ENCODE measurements at regions not wholly inside any gene's neighbourhood (a gene's known extent, or its start where the extent isn't known, plus 50 kb on each side); places are given as distances from the start of the nearest gene placed in this dataset.

- DNase-seq (ENCODE audit: low spot score) = no peak
Measured at GRCh38 chr1:38455829-38456530, 403.6 kb downstream of the RRAGC start.

DNA sequence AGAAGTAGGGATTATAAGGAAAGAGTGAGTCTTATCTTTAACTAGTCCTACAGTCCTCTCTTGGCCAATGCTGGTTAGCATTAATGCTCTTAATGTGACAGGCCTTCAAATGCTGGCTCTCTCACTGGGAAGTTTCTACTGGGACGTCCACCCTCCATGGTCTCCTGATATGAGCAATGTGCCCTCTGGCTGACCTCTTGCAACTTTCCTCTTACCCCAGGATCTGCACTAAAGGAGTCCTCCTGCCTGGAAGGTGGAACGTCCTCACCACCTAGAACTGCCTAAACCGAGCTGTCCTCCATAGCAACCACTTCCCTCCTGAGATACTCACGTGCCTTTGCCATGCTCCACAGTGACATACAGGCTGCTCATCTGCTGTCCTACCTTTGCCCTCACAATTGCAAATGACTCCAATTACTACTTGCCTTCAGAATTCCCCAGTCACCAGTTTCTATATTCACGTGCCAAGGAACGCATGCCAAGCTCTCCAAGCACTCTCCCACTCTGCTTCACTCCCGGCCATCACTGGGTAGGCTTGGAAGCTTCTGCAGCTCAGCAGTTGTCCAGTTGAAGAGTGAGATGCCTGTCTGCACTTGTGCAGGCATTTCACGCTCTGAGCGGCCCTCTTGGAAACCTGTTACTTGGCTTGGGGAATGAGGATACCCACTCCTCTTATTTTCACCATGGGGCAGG is 404.7 kb downstream of the RRAGC start:
- DNase-seq (ENCODE audit: low spot score) = no peak

- DNase-seq (ENCODE audit: low spot score) = no peak
Measured at GRCh38 chr1:38454236-38454635, 405.3 kb downstream of the RRAGC start.

GRCh38 chr1:38452246-38452645 is 405.7 kb upstream of the POU3F1 start:
- DNase-seq (ENCODE audit: low spot score) = no peak

DNA sequence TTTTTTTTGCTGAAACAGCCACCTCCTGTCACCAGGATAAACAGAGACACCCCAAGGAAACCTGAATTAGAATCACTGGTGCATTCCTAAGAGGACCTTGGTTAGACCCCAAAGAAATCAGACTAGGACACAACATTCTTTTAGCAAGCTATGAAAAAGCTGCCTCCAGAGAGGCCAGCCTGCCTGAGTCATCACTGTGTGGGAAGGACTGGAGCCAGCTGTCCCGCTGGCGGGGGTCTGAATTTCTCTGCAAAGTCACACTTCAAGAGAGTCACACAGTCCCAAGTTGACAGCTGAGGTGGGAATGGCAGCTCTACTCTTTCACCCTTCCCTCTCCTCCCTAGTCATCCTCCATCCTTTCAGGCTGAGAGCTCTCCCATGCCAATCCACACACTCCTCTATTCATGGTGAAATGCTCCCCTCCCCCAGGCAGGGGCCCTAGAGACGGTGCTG is 405.0 kb upstream of the POU3F1 start:
- no peak for DNase-seq (ENCODE audit: low spot score)

DNA sequence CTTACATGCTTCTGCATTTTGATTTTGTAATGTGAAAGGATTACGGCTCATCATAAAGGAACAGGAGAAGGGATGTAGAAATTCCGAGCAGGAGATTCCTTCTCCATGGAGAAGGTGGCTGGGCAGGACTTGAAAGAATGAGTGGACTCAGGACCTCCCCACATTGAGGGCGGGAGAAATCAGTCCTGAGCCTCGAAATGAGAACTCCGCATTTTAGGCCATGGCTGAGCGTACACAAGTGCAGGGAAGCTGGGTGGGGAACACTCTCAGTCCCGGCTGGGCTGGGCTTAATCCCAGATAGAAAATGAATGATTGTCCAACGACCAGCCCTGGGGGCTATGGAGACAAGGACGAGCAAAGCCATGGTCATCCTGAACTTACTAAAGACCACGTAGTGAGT is 402.3 kb upstream of the POU3F1 start:
- DNase-seq (ENCODE audit: low spot score) = no peak

DNA sequence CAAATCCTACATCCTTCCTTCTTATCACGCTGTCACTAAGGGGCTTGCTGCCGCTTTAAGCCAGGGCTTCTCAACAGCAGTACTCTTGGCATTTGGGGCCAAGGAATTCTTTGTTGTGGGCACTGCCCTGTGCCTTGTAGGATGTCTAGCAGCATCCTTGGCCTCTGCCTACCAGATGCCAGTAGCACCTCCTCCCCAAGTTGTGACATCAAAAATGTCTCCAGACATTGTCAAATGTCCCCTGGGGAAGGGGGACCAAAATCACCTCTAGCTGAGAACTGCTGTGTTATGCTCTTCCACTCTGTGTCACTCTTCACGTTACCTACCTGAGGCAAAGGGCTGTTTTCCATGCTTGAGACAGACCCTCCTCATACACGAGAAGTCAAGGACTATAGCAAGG is 400.3 kb upstream of the POU3F1 start:
- no peak for DNase-seq (ENCODE audit: low spot score)

DNA sequence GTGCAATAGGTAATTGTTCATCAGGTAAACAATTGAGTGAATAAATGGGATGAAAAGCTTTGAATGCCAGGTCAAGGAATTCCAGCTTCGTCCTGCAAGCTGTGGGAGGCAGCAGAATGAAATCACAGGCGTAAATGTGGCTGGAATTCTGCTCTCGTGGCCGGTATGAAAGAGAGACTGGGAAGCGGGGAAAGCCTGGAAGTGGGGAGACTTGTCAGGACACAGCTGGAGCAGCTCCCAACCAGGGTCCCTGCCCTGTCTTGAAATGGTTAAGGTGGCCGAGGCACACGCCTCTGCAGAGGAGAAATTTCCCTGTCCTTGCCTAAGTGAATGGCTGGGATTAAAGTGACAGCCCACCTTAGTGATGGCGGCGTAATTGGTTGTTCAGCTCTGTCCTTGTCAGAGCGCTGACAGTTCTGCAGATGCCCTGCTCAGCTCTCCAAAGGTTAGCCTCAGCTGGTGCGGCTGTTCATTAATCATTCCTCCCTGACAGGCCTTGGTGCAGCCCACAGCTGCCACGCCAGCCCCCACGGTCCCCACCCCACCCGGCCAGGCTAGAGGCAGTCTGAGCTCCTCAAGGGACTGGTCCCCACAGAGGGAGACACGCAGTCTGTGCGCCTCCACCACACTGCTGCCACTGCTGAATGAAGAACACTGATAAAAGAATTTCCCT is 398.3 kb upstream of the POU3F1 start:
- DNase-seq (ENCODE audit: low spot score) = no peak

GRCh38 chr1:38444311-38444710 is 397.7 kb upstream of the POU3F1 start:
- no peak for DNase-seq (ENCODE audit: low spot score)

- no peak for DNase-seq (ENCODE audit: low spot score)
Measured at GRCh38 chr1:38440402-38440801, 393.8 kb upstream of the POU3F1 start.

DNA sequence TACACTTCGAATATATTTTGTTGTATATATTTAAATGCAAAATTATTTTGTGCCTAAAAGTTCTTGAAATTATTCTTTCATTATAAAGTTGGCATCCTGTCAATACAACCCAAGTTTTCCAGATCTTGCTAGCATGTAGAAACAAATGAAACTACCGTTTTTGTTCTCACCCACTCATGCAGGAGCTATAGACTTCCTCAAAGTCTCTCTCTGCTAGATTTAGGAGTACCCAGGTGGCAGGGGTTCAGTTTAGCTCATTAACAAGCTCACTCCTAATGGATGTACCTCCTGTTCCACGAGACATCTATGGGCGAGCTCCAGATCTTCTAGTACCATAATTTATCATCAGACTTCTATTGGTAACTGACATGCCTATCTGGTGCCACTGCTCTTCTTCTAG is 390.2 kb upstream of the POU3F1 start:
- no peak for DNase-seq (ENCODE audit: low spot score)

DNA sequence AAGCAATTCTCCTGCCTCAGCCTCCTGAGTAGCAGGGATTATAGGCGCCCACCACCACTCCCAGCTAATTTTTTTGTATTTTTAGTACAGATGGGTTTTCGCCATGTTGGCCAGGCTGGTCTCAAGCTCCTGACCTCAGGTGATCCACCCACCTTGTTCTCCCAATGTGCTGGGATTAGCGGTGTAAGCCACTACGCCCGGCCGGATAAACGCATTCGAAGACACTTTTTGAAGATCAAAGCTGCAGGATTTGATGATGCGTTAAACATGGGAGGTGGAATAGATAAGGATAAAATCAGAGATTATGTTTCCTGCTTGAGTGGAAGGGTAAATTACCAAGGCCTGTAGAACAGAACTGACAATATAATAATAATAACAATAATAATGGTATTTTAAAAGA is 389.4 kb upstream of the POU3F1 start:
- no peak for DNase-seq (ENCODE audit: low spot score)

DNA sequence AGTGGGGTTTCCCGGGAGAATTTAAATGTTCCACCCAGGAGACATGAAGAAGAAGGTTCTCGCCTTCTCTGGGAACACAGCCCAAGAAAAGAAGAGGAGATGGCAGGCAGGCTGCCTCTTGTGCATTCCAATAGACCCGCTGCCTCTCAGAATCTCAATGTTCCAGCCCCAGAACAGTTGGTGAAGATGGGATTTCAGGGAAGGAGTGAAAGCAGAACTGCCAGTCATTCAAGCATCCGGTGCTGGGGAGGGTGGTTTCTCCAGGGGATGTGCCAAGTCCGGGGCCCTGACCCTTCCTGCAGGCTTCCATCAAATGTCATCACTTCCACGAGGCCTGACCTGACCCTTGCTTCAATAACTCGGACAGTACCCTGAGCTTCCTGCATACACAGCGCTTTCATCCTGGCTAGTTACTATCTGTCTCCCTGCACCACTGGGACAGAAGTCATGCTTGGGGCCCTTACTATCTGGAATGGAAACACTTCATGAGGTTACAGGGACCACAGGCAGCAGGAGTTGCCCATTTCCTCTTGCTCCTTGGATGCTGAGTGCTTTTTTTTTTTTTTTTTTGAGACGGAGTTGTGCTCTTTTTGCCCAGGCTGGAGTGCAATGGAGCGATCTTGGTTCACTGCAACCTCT is 386.6 kb upstream of the POU3F1 start:
- DNase-seq (ENCODE audit: low spot score) = no peak

- DNase-seq (ENCODE audit: low spot score) = no peak
Measured at GRCh38 chr1:38431535-38432376, 385.2 kb upstream of the POU3F1 start.

DNA sequence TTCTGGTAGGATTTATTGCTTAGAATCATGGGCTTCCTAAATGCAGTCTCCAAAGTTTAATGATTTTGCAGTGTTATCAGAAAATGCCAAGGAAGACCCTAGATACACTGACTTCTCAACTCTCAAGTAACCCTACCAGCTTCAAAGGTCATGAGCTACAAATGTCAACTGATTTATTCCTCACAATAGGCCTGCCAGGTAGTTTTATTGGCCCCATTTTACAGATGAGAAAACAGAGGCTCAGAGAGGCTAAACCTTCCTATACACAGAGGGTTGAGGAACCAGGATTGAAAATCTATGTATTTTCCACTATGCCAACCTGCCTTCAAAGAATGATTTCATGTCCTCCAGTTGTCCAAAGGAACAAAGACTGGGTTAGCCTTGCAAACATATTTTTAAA is 384.4 kb upstream of the POU3F1 start:
- no peak for DNase-seq (ENCODE audit: low spot score)

GRCh38 chr1:38424677-38425076 is 378.1 kb upstream of the POU3F1 start:
- DNase-seq (ENCODE audit: low spot score) = no peak

GRCh38 chr1:38420666-38421065 is 374.1 kb upstream of the POU3F1 start:
- DNase-seq (ENCODE audit: low spot score) = no peak

DNA sequence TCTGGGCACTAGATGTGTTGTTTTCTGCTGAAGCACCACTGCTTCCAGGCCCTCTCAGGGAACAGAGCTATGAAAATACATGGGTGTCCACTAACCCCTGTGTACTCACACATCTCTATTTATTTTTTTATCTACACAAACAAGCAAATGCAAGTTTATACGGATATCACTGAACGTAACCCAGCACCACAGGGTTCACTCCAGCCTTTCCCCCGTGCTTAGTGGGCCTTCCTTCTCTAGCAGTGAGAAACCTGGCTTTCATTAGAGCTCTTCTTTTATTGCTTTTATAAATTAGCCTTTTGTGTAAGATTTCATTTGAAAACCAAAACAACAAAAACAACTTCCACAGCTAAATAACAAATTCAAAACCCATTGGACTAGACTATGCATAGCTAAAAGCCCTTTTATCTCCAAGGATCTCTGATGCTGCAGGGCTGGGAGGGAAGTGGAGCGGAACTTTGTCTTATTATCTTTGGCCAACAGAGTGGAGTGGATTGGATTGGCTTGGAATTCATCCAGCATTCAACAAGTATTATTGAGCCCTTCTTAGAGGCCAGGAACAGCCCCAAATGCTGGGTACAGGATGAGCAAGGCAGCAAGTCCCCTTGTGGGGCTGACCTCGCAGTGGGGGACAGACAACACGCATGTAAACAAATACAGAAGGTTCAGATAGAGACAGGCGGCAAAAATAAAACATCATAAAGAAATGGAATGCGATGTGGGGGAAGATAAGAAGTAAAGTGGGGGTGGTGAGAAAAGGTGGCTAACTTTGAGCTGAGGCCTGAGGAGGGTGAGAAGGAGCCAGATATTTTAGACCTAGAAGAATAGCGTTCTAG is 371.8 kb upstream of the POU3F1 start:
- no peak for DNase-seq (ENCODE audit: low spot score)

- DNase-seq (ENCODE audit: low spot score) = no peak
Measured at GRCh38 chr1:38403667-38404066, 357.1 kb upstream of the POU3F1 start.

DNA sequence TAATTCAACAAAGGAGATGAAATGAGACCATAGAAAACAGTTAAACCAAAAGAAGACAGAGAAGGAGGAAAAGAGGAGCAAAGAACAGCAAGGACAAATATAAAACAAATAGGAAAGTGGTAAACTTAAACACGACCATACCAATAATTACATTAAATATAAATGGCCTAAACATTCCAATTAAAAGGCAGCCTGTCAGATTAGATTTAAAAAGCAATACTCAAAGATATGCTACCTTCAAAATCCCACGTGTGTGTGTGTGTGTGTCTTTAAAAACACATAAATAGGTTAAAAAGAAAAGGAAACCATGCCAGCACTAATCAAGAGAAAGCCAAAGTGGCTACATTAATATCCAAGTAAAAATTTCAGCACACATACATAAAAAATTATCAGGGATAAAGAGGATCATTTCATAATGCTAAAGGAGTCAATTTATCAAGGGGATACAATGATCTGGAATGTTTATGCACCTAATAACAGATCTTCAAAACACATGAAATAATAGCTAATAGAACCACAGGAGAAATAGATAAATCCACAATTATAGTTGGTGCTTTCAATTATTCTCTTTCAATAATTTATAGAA is 355.7 kb upstream of the POU3F1 start:
- DNase-seq (ENCODE audit: low spot score) = no peak

- DNase-seq (ENCODE audit: low spot score) = no peak
Measured at GRCh38 chr1:38396606-38397005, 350.0 kb upstream of the POU3F1 start.
